HCT116 (cell line): ENCODE measurements at regions not wholly inside any gene's neighbourhood (a gene's known extent, or its start where the extent isn't known, plus 50 kb on each side); places are given as distances from the start of the nearest gene placed in this dataset.

Experiments
- ATAC-seq: fragments of 200-7000 bp; cut with Tn5 transposase; 2 replicates; pipeline ENCODE4 v1.9.1; 2020; ENCODE audit warnings: mild to moderate bottlenecking, moderate library complexity
- BruUV-seq: library from RNA; stranded (reverse); fragments of 400-500 nt; replicated peaks from 2 replicates; lab custom pipeline; 2021; lab: Mats Ljungman, UMichigan
- CTCF ChIA-PET: fragments of 300-600 bp; sonication (Branson Sonifier 250); formaldehyde crosslinking; loops from one replicate; lab custom pipeline; 2021; ENCODE audit warnings: antibody characterized with exemption; lab: Charles Lee
- POLR2A ChIA-PET: fragments of 300-600, 350-600 bp; sonication (Branson Sonifier 250); formaldehyde crosslinking; loops from one replicate; lab custom pipeline; 2021; ENCODE audit warnings: antibody characterized with exemption; lab: Charles Lee
- RAD21 ChIA-PET, 2 experiments: fragments of 300-600 bp; sonication (Branson Sonifier 250); formaldehyde crosslinking; loops; one replicate each; lab custom pipeline; 2023; ENCODE audit warnings: low total read pairs in 2 of 2; ENCODE audit not compliant: uncharacterized antibody in 2 of 2, unreplicated experiment in 2 of 2, low non-redundant PET in 1 of 2; lab: Charles Lee
- DNase-seq: peaks from one replicate; pipeline ENCODE4 v3.0.0-alpha.2; 2010; ENCODE audit warnings: low read depth, low spot score
- H2AFZ ChIP-seq: fragments of 200-600 bp; shearing (Covaris generic), sonication (generic); 2 replicates; pipeline ENCODE4 v1.6.1; 2017; ENCODE audit warnings: low read depth, mixed run types, mixed read lengths, antibody characterized with exemption, low read length; ENCODE audit not compliant: poor library complexity, severe bottlenecking
- H3K27ac ChIP-seq: 2 replicates; pipeline ENCODE4 v1.5.1; 2012; ENCODE audit warnings: low read depth, low read length
- H3K27me3 ChIP-seq: fragments of 200-600 bp; sonication (generic); 2 replicates; pipeline ENCODE4 v1.6.1; 2016; ENCODE audit warnings: mixed run types, low read length, mixed read lengths; ENCODE audit not compliant: insufficient read depth
- H3K36me3 ChIP-seq, 2 experiments: fragments of 200-500 bp in 1 of 2; fragments of 200-600 bp in 1 of 2; sonication (Bioruptor generic) in 1 of 2; sonication (generic) in 1 of 2; 2 replicates each; pipeline versions ENCODE4 v1.5.1 to v1.6.1; 2014 to 2016; ENCODE audit warnings: low read length in 2 of 2, inconsistent platforms in 1 of 2, mixed read lengths in 1 of 2, mixed run types in 1 of 2; ENCODE audit not compliant: insufficient read depth in 2 of 2, control insufficient read depth in 1 of 2
- H3K4me1 ChIP-seq, 2 experiments: fragments of 200-600 bp in 1 of 2; sonication (generic) in 1 of 2; 2 replicates each; pipeline versions ENCODE4 v1.5.1 to v1.6.1; 2012 to 2017; ENCODE audit warnings: low read length in 2 of 2, inconsistent platforms in 1 of 2, mild to moderate bottlenecking in 1 of 2, mixed read lengths in 1 of 2, mixed run types in 1 of 2, moderate library complexity in 1 of 2; ENCODE audit not compliant: insufficient read depth in 2 of 2, control insufficient read depth in 1 of 2
- H3K4me2 ChIP-seq: fragments of 200-600 bp; sonication (generic); 2 replicates; pipeline ENCODE4 v1.6.1; 2017; ENCODE audit warnings: mixed run types, low read length, mixed read lengths
- H3K4me3 ChIP-seq, 2 experiments: fragments of 200-600 bp in 1 of 2; sonication (generic) in 1 of 2; replicated peaks in 1 of 2; 2 replicates each; pipeline ENCODE4 v1.5.1; 2011 to 2016; ENCODE audit warnings: low read length in 2 of 2, control low read depth in 1 of 2, low read depth in 1 of 2, mild to moderate bottlenecking in 1 of 2, mixed read lengths in 1 of 2, mixed run types in 1 of 2
- H3K79me2 ChIP-seq: fragments of 200-600 bp; sonication (generic); 2 replicates; pipeline ENCODE4 v1.6.1; 2017; ENCODE audit warnings: mild to moderate bottlenecking, mixed run types, low read length, moderate library complexity, mixed read lengths; ENCODE audit not compliant: insufficient read depth
- H3K9ac ChIP-seq: fragments of 200-600 bp; sonication (generic); 2 replicates; pipeline ENCODE4 v1.6.1; 2016; ENCODE audit warnings: low read length, mixed read lengths
- H3K9me2 ChIP-seq: fragments of 200-600 bp; sonication (generic), shearing (Covaris generic); 2 replicates; pipeline ENCODE4 v1.6.1; 2017; ENCODE audit warnings: mixed run types, mild to moderate bottlenecking, moderate library complexity; ENCODE audit not compliant: insufficient read depth
- H3K9me3 ChIP-seq, 2 experiments: fragments of 200-500 bp in 1 of 2; fragments of 200-600 bp in 1 of 2; sonication (Bioruptor generic) in 1 of 2; sonication (generic) in 1 of 2; 2 replicates each; pipeline ENCODE4 v1.6.1; 2014 to 2017; ENCODE audit warnings: low read length in 2 of 2, mixed read lengths in 2 of 2, inconsistent platforms in 1 of 2, low read depth in 1 of 2, mild to moderate bottlenecking in 1 of 2, mixed run types in 1 of 2, moderate library complexity in 1 of 2; ENCODE audit not compliant: control insufficient read depth in 1 of 2, insufficient read depth in 1 of 2
- H4K20me1 ChIP-seq: fragments of 200-600 bp; sonication (generic), shearing (Covaris generic); 2 replicates; pipeline ENCODE4 v1.6.1; 2017; ENCODE audit warnings: mixed run types, mild to moderate bottlenecking, moderate library complexity; ENCODE audit not compliant: insufficient read depth
- CTCF ChIP-seq, 3 experiments: fragments of 200-600 bp in 1 of 3; sonication (generic) in 1 of 3; IDR thresholded peaks in 2 of 3; conservative IDR thresholded peaks in 1 of 3; 2 replicates each; pipeline ENCODE4 v1.5.1; 2012 to 2017; ENCODE audit warnings: low read depth in 2 of 3, low read length in 2 of 3, antibody characterized with exemption in 1 of 3, borderline replicate concordance in 1 of 3, control low read depth in 1 of 3, mild to moderate bottlenecking in 1 of 3, mixed read lengths in 1 of 3, mixed run types in 1 of 3, moderate library complexity in 1 of 3; ENCODE audit not compliant: insufficient read depth in 1 of 3
- EZH2phosphoT487 ChIP-seq: fragments of 200-600 bp; IDR thresholded peaks from 2 replicates; pipeline ENCODE4 v1.6.1; 2018; ENCODE audit warnings: antibody characterized with exemption, borderline replicate concordance
- FOSL1 ChIP-seq: IDR thresholded peaks from 2 replicates; pipeline ENCODE4 v1.6.1; 2012; ENCODE audit warnings: low read depth
- MAX ChIP-seq: IDR thresholded peaks from 2 replicates; pipeline ENCODE4 v1.6.1; 2012
- REST ChIP-seq: IDR thresholded peaks from 2 replicates; pipeline ENCODE4 v1.6.1; 2012; ENCODE audit warnings: low read depth
- SIN3A ChIP-seq: IDR thresholded peaks from 2 replicates; pipeline ENCODE4 v1.6.1; 2012; ENCODE audit warnings: low read depth
- SRF ChIP-seq: IDR thresholded peaks from 2 replicates; pipeline ENCODE4 v1.6.1; 2012; ENCODE audit warnings: low read depth
- ZBTB33 ChIP-seq: IDR thresholded peaks from 2 replicates; pipeline ENCODE4 v1.6.1; 2011; ENCODE audit warnings: mild to moderate bottlenecking, low read length, moderate library complexity; ENCODE audit not compliant: insufficient replicate concordance; ENCODE audit errors: extremely low read depth
- intact Hi-C: fragments of 100-400 bp; cut with micrococcal nuclease; formaldehyde crosslinking; loops from 2 replicates; pipeline ENCODE4 v1.10.0; 2022

GRCh38 chr7:19482628-19483027 is 226.2 kb downstream of the POLR1F start:
- Histone ChIP-seq H4K20me1 (no peaks in the 10 kb centered on the region), H3K27ac (no peak overlapping the region), H3K4me3 (no peak overlapping the region), H3K9me3 (no peaks in the 10 kb centered on the region), H2AFZ (no peak overlapping the region), H3K4me2 (no peak overlapping the region), H3K36me3 (no peaks in the 10 kb centered on the region), H3K79me2 (no peaks in the 10 kb centered on the region), H3K4me1 (no peaks in the 10 kb centered on the region), H3K9ac (no peak overlapping the region), H3K27me3 (no peaks in the 10 kb centered on the region), H3K9me2 (no peaks in the 10 kb centered on the region)
- ATAC-seq (no peak), DNase-seq (no peak)
- intact Hi-C loops: no loop called here
- CTCF ChIA-PET: no interaction called here
- TF ChIP-seq MAX: no peak
- no peak for TF ChIP-seq REST
- TF ChIP-seq SIN3A: no peak
- no peak for TF ChIP-seq FOSL1
- no peak for TF ChIP-seq CTCF (IDR thresholded peaks at IDR 0.05 in 2 of 3, conservative IDR thresholded peaks at IDR 0.05 in 1 of 3; ENCODE audit: borderline replicate concordance in 1 of 3, insufficient read depth in 1 of 3, low read depth in 2 of 3, low read length in 2 of 3)
- no peak for TF ChIP-seq EZH2phosphoT487
- no peak for TF ChIP-seq ZBTB33
- no peak for TF ChIP-seq SRF
- RAD21 ChIA-PET: no interaction called here
- BruUV-seq: no TSS peak
- POLR2A ChIA-PET: no interaction called here
